ENCODE measurements at regions not wholly inside any gene's neighbourhood (a gene's known extent, or its start where the extent isn't known, plus 50 kb on each side); places are given as distances from the start of the nearest gene placed in this dataset.

DNA sequence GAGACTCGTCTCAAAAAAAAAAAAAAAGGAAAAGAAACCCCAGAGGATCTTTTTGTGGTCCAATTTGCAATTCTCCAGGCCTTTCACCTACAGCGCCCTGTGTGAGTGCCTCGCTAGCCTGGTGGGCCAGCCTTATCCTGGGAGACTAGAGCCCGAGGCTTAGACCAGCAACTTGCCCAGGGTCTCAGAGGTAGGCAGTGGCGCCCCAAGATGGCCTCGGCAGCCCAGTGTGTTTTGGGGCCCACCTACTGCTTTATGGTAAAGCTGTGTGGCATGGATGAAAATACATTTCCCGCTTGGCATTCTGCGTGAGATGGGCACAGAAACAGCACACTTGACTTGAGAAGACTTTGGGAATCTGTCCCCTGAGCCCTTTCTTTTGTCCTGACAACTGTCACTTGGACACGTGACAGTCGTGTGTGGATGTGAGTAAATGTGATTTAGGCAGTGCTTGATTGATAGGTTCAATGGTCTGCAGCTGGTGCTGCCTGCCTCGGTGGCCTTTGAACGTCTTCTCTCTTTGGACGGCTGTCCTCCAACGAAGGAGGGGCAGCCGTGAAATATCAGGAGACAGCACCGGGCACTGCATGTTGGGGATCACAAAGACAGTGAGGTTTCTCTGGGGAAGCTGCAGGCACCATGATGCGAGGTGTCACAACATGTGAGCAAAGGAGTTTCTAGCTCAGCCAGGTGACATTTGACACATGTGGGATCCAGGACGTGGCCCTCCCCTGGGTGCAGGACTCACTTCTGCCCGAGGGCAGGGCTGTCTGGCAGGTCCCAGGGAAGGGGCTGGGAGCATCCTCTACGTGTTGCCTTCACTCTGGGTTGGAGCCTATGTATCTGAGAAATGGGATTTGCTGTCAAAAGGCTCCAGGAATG is 209.5 kb upstream of the TWIST2 start:
- ATAC-seq (ENCODE audit: low read depth) (no peak), DNase-seq (no peak)
- H3K4me1 Mint-ChIP-seq, result no peaks in the 10 kb centered on the region
- no peaks in the 10 kb centered on the region for H3K27me3 Mint-ChIP-seq
- no peaks in the 10 kb centered on the region for H3K9me3 ChIP-seq (ENCODE audit: control extremely low read depth in 1 of 3, control insufficient read depth in 2 of 3, insufficient read depth in 1 of 3, low read length in 2 of 3)
- no peaks in the 10 kb centered on the region for H3K4me1 ChIP-seq (ENCODE audit: control insufficient read depth in 2 of 2, insufficient read depth in 2 of 2, low read length in 2 of 2)
- H3K36me3 ChIP-seq (replicated peaks in 1 of 2; ENCODE audit: control extremely low read depth in 1 of 2, control insufficient read depth in 1 of 2, extremely low read depth in 1 of 2, insufficient read depth in 2 of 2, low read length in 1 of 2), result no peaks in the 10 kb centered on the region
- H3K4me3 ChIP-seq (ENCODE audit: control extremely low read depth in 1 of 5, extremely low read depth in 1 of 5, insufficient read depth in 1 of 5, low read depth in 2 of 5, low read length in 4 of 5), result no peak overlapping the region
- ChIA-PET POLR2A (no interaction called here), CTCF (no interaction called here)
- H3K4me2 ChIP-seq (replicated peaks; ENCODE audit: low read depth, low read length, poor library complexity, severe bottlenecking), result no peak overlapping the region
- no peaks in the 10 kb centered on the region for H3K79me2 ChIP-seq (ENCODE audit: control insufficient read depth, insufficient read depth, low read length)
- H3K27ac ChIP-seq (ENCODE audit: low read length in 2 of 2), result no peak overlapping the region
- WGBS (ENCODE audit: insufficient coverage), result 83% methylated on average over 18 of the region's 20 CpGs
- H3K4me3 Mint-ChIP-seq, result no peak overlapping the region
- no peaks in the 10 kb centered on the region for H4K20me1 ChIP-seq (ENCODE audit: control insufficient read depth, insufficient read depth, low read length, poor library complexity, severe bottlenecking)
- H3K9ac ChIP-seq (ENCODE audit: low read length), result no peak overlapping the region
- TF ChIP-seq, protein P1, sequence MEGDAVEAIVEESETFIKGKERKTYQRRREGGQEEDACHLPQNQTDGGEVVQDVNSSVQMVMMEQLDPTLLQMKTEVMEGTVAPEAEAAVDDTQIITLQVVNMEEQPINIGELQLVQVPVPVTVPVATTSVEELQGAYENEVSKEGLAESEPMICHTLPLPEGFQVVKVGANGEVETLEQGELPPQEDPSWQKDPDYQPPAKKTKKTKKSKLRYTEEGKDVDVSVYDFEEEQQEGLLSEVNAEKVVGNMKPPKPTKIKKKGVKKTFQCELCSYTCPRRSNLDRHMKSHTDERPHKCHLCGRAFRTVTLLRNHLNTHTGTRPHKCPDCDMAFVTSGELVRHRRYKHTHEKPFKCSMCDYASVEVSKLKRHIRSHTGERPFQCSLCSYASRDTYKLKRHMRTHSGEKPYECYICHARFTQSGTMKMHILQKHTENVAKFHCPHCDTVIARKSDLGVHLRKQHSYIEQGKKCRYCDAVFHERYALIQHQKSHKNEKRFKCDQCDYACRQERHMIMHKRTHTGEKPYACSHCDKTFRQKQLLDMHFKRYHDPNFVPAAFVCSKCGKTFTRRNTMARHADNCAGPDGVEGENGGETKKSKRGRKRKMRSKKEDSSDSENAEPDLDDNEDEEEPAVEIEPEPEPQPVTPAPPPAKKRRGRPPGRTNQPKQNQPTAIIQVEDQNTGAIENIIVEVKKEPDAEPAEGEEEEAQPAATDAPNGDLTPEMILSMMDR (IDR thresholded peaks at IDR 0.05), result no peak
- no peak for TF ChIP-seq EZH2 (IDR thresholded peaks at IDR 0.05; ENCODE audit: borderline replicate concordance, insufficient read depth, low read depth, low read length, poor library complexity, severe bottlenecking)
- H3K27ac Mint-ChIP-seq, result no peak overlapping the region
- intact Hi-C loops (cut with micrococcal nuclease), result no loop called here
- no peaks in the 10 kb centered on the region for H3K27me3 ChIP-seq (replicated peaks in 1 of 4; ENCODE audit: control extremely low read depth in 1 of 4, control insufficient read depth in 3 of 4, insufficient read depth in 4 of 4, low read length in 3 of 4)
- H2AFZ ChIP-seq (ENCODE audit: insufficient read depth, low read depth, low read length, poor library complexity, severe bottlenecking), result no peak overlapping the region
- no peaks in the 10 kb centered on the region for H3K9me3 Mint-ChIP-seq (ENCODE audit: insufficient read depth)

DNA sequence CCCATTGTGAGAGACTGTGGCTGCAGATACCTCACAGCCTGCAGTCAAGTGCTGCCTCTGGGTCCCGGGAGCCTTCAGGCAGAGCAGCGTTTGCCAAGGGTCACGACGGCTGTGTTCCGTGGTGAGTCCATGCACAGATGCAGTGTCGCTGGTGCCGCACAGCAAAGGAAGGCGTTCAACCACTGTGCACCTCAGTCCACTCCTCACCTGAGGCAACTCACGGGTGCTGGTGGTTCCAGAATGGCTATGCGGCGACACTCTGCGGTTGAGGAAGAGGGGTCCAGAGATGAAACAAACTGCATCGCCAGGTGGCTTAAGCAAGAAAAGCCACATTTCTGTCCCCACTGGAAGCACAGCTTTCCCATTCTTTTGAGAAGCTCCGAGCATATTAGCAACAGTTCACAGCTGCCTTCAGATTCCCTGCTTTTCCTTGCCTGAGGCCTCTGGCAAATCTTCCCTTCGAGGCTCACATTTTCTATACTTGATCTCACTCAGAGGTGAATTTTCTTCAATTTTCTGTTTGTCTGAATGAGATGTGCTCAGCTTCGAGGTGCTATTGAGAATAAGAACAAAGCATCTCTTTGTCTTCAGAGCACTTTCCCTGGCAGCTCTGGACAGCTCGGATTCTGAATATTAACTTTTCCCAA is 208.8 kb upstream of the TWIST2 start:
- intact Hi-C loops (cut with micrococcal nuclease), result no loop called here
- Histone ChIP-seq H3K4me1 (ENCODE audit: control insufficient read depth in 2 of 2, insufficient read depth in 2 of 2, low read length in 2 of 2) (no peaks in the 10 kb centered on the region), H3K36me3 (replicated peaks in 1 of 2; ENCODE audit: control extremely low read depth in 1 of 2, control insufficient read depth in 1 of 2, extremely low read depth in 1 of 2, insufficient read depth in 2 of 2, low read length in 1 of 2) (no peaks in the 10 kb centered on the region), H4K20me1 (ENCODE audit: control insufficient read depth, insufficient read depth, low read length, poor library complexity, severe bottlenecking) (no peaks in the 10 kb centered on the region), H3K27me3 (replicated peaks in 1 of 4; ENCODE audit: control extremely low read depth in 1 of 4, control insufficient read depth in 3 of 4, insufficient read depth in 4 of 4, low read length in 3 of 4) (no peaks in the 10 kb centered on the region), H3K27ac (ENCODE audit: low read length in 2 of 2) (no peak overlapping the region), H3K4me2 (replicated peaks; ENCODE audit: low read depth, low read length, poor library complexity, severe bottlenecking) (no peak overlapping the region), H2AFZ (ENCODE audit: insufficient read depth, low read depth, low read length, poor library complexity, severe bottlenecking) (no peak overlapping the region), H3K9me3 (ENCODE audit: control extremely low read depth in 1 of 3, control insufficient read depth in 2 of 3, insufficient read depth in 1 of 3, low read length in 2 of 3) (no peaks in the 10 kb centered on the region), H3K4me3 (ENCODE audit: control extremely low read depth in 1 of 5, extremely low read depth in 1 of 5, insufficient read depth in 1 of 5, low read depth in 2 of 5, low read length in 4 of 5) (no peak overlapping the region), H3K79me2 (ENCODE audit: control insufficient read depth, insufficient read depth, low read length) (no peaks in the 10 kb centered on the region), H3K9ac (ENCODE audit: low read length) (no peak overlapping the region)
- Mint-ChIP-seq H3K27ac (no peak overlapping the region), H3K4me1 (no peaks in the 10 kb centered on the region), H3K9me3 (ENCODE audit: insufficient read depth) (no peaks in the 10 kb centered on the region), H3K27me3 (no peaks in the 10 kb centered on the region), H3K4me3 (no peak overlapping the region)
- DNase-seq (no peak), ATAC-seq (ENCODE audit: low read depth) (no peak)
- POLR2A ChIA-PET, result no interaction called here
- TF ChIP-seq EZH2 (IDR thresholded peaks at IDR 0.05; ENCODE audit: borderline replicate concordance, insufficient read depth, low read depth, low read length, poor library complexity, severe bottlenecking), result no peak
- TF ChIP-seq, protein P1 (IDR thresholded peaks at IDR 0.05), result no peak
- CTCF ChIA-PET, result no interaction called here
- 94% methylated on average over 15 of the region's 17 CpGs for WGBS (ENCODE audit: insufficient coverage)

Measured in B cell (primary cell).